Keratinocyte (primary cell): ENCODE measurements at regions not wholly inside any gene's neighbourhood (a gene's known extent, or its start where the extent isn't known, plus 50 kb on each side); places are given as distances from the start of the nearest gene placed in this dataset.

Experiments used
- CTCF ChIP-seq, 3 experiments: IDR thresholded peaks in 1 of 3; conservative IDR thresholded peaks in 1 of 3; optimal IDR thresholded peaks in 1 of 3; 2 replicates in 2 of 3; 3 replicates in 1 of 3; pipeline versions ENCODE3 to v1.5.1; 2011; ENCODE audit warnings: low read length in 3 of 3, mild to moderate bottlenecking in 3 of 3, moderate library complexity in 2 of 3, control low read depth in 1 of 3, inconsistent platforms in 1 of 3; ENCODE audit not compliant: insufficient read depth in 2 of 3; ENCODE audit errors: extremely low read depth in 1 of 3
- EZH2 ChIP-seq: IDR thresholded peaks from one replicate; pipeline ENCODE4 v1.6.1; 2012; ENCODE audit warnings: inconsistent platforms, mild to moderate bottlenecking, low read length, moderate library complexity

DNA sequence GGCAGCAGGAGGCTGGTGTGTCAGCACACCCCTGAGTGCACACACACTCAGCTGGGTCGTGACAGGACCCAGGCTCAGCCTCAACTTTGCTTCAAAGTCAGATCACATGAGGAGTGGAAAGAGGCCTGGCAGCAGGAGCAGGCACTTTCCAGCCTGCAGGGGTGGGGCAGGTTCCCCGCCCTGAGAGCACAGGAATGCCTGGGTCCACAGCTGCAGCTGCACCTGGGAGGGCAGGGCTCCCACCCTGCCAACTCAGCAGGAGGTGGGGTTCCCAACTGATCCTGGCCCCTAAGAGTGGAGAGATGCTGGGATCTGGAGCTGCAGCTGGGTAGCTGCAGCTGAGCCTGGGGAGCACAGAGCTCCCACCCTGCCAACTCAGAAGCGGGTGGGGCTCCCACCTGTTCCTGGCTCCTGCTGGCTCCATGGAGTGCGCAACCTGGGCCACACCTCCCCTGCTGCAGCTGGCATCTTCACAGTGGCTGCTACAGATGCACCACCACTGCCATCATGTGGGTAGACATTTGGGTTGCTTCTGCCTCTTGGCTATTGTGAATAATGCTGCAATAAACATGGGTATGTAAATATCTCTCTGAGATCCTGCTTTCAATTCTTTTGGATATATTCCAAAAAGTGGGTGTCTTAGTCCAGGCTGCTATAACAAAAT, 415.4 kb downstream of the TTLL7 start:
- no peak for TF ChIP-seq EZH2
- peak in 2 of 3 experiments; percentile 34 to 47 for TF ChIP-seq CTCF (optimal IDR thresholded peaks at IDR 0.05 in 1 of 3, IDR thresholded peaks at IDR 0.05 in 1 of 3, conservative IDR thresholded peaks at IDR 0.05 in 1 of 3; ENCODE audit: extremely low read depth in 1 of 3, insufficient read depth in 2 of 3, low read length in 3 of 3)
